HG02870 (cell line): ENCODE measurements at regions not wholly inside any gene's neighbourhood (a gene's known extent, or its start where the extent isn't known, plus 50 kb on each side); places are given as distances from the start of the nearest gene placed in this dataset.
"Not testable (repeated sequence)": the region's sequence is repeated elsewhere in the genome, so short reads cannot be mapped to it uniquely, and the experiment has no call there.

Source experiments
- ATAC-seq: cut with Tn5 transposase; IDR thresholded peaks from one replicate; pipeline ENCODE4 v1.9.1; 2021; ENCODE audit warnings: mild to moderate bottlenecking, moderate library complexity; ENCODE audit not compliant: unreplicated experiment

- ATAC-seq, result no peak
Measured at GRCh38 chr6:106728296-106728870, 99.0 kb downstream of the QRSL1 start.

- no peak for ATAC-seq
Measured at GRCh38 chr6:106727480-106728149, 98.2 kb downstream of the QRSL1 start.

GRCh38 chr6:106724848-106725247 is 95.5 kb downstream of the QRSL1 start:
- ATAC-seq, result no peak

DNA sequence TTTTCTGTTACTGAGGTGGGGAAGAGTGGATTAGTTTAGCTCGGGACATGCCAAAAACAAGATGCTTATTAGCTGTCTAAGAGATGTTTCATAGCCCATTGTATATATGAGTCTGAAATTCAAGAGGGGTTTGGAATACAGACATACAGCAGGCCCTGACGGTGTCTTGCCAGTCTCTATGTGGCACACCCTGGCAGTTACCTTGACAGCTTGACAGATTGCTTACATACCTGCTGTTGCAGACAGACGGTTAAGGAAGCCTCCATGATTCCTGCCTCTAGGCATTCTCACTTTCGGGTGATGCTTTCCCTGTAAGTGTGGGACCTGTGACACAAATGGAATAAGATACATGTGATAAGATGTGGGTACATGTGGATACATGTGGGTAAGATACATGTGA is 95.0 kb downstream of the QRSL1 start:
- no peak for ATAC-seq

DNA sequence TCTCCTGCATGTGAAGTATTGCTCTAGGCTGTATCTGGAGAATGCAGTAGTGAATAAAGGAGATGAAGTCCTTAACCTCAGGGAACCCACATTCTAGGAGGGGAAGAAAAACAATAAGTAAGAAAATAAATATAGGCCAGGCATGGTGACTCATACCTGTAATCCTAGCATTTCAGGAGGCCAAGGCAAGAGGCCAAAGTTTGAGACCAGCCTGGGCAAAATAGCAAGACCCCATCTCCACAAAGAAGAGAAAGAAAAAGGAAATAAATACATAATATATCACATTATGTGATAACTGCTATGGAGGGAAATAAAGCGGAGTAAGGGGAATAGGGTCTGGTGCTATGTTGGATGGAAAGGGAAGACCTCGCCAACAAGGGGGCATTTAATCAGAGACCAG is 94.0 kb downstream of the QRSL1 start:
- ATAC-seq, result not testable (repeated sequence)

GRCh38 chr6:106721189-106721588 is 91.8 kb downstream of the QRSL1 start:
- not testable (repeated sequence) for ATAC-seq
